ENCODE measurements at regions not wholly inside any gene's neighbourhood (a gene's known extent, or its start where the extent isn't known, plus 50 kb on each side); places are given as distances from the start of the nearest gene placed in this dataset.
"Not testable (repeated sequence)": the region's sequence is repeated elsewhere in the genome, so short reads cannot be mapped to it uniquely, and the experiment has no call there.

DNA sequence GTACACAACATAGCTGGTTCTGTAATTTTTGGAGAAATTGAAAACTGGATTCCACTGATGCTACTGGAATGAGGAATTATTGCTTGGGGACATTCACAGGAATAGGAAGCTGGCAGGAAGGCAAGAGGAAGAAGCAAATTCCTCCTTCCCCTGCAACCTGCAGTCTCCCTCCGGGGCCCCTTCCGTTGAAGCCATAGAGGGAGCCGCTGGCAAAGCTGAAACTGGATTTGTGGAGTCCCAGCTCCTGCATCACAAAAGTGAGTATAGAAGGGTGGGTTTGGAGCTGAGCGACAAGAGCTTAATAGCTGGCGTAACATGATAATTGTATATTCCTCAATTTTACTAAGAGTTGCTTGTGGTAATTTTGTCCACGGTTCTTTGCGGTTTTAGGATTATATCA lies 190.8 kb downstream of the ADRA2A start:
- DNase-seq (ENCODE audit: low read depth) = no peak

DNA sequence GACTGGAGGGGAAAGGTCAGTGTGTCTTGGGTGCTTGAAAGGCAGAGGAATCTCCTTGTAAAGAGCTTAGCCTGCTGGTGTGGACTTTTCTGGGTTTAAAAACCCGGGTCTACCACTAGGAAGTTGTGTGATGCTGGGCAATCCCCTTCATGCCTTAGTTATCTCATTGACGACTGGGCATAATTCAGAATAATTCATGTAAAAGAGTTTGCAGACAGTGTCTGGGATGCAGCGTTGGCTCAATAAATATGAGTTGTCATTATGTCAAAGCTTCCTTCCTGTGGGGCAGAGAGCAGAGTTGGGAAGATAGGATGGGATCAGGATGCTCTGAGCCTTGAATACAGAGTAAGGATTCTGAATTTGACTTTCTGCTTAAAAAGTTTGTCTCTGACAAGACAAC lies 196.4 kb downstream of the ADRA2A start:
- no peak for DNase-seq (ENCODE audit: low read depth)

DNA sequence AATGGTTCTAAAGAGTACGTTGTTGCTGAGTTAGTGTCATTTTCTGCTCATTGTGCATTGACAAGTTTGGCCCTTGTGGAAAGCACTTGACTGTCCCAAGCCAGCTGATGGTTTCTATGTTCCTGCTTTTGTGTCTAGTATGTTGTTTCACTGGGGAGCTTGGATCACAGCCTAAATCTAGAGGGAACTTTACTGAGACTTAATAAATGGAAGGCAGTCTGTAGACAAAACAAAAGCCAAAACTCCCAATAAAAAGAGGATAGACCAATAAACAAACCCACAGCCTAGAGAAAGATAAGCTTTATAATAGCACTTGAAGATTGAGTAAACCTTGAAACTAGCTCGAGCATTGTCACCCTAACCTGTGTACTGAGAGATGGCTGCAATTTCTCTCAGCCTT lies 196.8 kb downstream of the ADRA2A start:
- no peak for DNase-seq (ENCODE audit: low read depth)

DNA sequence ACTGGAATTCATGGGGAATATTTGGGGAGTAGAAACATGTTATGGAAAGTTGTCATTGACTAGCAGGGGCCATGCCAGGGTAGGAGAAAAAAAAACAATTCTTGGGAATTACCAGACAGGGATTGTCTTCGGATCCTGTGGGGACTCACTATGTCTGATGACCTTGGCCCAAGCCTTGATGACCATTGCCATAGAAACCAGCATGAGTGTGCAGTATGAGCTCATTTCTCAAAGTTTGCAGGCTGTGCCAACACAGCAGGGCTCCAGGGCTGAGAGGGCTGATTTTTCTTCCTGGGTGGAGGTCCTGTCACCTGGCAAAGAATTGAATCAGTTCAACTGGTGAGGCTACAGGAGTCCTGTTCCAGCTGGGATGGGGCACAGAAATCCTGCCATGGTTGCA lies 198.3 kb downstream of the ADRA2A start:
- no peak for DNase-seq (ENCODE audit: low read depth)

DNA sequence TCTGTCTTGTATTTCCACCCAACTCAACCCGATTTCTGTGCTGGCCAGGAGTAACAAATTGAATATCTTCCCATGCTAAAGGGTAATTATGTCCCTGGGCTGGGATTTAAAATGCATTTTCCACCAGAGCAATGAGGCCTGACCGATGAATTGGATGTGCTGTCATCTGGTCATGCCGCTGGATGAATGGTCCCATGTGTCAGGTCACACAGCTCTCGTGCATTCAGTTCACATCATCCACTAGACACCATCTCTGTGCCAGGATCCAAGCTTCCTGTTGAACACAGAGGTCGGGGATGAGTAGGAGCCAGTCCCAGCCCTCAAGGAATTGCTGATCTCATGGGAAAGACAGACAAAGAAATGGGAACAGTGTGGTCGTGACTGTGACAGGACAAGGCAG lies 200.8 kb downstream of the ADRA2A start:
- DNase-seq (ENCODE audit: low read depth) = no peak

DNA sequence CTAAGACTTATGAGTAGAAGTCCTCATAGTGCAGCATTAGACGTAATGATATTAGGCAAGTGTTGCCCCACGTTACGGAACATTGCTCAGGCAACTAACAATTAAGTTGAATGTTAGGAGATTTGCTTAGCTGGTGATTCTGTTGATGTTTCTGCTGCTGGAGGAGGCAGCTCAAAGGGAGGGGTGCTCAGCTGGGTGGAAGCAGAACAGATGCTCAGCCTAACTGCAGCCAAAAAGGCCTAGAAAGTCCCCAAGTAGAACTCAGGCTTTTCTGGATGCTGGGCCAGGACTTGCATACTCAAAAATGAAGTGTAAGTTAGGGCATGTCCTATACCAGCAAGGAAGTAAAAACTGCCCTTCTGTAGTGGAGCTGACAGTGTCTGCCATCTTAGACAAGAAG lies 201.4 kb downstream of the ADRA2A start:
- no peak for DNase-seq (ENCODE audit: low read depth)

DNA sequence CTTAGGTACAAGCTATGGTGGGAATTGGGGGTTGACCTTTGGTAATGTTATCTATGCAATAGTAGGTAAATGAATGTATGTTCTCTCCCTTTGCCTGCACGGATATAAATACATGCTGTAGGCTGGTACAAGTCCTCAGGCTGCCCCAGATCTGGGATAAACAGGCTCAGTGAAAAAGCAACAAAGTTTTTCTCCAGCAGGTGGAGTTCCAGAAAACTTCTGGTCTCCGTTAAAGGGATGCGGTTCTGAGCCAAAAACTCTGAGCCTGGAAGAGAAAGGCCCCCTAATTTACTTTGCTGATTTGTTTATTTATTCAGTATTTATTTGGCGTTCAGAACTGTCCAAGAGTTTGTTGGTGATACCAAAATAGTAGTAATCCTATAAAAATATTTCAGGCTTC lies 204.7 kb downstream of the ADRA2A start:
- DNase-seq (ENCODE audit: low read depth) = no peak

DNA sequence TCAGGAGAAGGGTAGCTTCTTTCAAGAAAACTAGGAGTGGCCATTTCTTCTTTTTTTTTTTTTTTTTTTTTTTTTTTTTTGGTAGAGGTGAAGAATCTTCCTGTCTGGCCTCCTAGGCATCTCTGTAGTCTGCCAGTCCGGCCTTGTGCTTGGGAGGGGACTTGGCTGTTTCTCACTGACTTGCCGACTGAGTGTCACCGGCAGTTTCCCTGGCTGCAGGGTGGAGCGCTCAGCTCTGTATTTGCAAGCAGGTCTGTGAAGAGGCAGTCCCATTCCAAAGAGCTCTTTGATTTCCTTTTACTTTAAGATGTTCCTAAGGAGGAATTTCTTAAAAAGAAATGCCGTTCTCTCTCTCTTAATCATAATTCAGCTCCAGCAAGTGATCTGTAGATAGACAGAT lies 212.6 kb downstream of the ADRA2A start:
- no peak for DNase-seq (ENCODE audit: low read depth)

DNA sequence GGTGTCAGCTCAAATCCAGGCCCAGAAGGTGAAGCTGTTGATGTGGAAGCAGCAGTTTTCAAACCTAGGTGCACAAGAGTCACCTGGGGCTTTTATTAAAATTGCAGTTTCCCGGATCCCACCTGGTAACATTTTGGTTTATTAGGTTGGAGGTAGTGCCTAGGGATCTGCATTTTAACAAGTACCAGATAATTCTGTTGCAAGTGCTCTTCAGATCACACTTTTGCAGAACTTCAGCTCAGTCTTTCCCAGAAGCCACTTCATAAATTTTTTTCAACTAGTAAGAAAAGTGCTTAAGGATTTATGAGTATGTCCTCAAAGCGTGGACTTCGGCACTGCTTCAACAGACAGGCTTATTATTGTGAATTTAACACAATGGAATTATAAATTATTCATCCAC lies 213.8 kb downstream of the ADRA2A start:
- DNase-seq (ENCODE audit: low read depth) = no peak

DNA sequence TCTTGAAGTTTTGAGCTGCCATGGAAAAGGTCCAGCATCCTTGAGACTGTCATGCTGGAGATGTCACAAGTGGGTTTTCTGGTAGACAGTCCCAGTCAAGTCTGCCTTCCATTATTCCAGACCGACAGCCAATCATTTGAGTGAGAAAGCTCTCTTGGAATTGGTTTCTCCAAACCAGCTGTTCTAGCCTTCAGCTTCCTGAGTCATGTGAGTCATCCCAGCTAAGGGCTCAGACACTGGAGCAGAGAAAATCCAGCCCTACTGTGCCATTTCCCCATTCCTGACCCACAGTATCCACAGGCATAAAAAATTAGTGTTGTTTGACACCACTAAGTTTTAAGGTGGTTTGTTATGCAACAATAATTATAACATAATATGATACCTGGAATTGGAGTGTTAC lies 219.0 kb downstream of the ADRA2A start:
- no peak for DNase-seq (ENCODE audit: low read depth)

DNA sequence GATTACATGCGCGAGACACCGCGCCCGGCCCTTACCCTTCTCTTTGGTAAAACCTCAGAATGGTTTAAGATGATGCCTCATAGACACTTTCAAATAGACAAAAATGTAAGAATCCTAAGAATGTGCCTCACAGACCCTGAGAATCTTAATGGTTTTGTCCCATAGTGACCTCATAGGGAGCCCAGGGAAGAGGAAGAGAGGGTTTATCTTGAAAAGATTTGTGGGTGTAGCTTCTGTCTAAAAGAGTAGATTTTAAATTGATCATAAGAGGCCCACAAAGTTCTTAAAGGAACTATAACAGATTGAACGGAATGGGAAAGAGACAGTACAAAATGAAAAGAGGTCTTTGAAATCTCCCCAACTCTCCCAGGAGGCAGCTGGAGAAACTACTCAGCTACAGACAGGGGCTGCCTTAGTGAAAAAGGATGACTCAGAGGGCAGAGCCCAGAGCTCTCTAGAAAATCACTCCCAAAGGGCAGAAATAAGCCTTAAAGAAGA lies 220.6 kb downstream of the ADRA2A start:
- no peak for DNase-seq (ENCODE audit: low read depth)

DNA sequence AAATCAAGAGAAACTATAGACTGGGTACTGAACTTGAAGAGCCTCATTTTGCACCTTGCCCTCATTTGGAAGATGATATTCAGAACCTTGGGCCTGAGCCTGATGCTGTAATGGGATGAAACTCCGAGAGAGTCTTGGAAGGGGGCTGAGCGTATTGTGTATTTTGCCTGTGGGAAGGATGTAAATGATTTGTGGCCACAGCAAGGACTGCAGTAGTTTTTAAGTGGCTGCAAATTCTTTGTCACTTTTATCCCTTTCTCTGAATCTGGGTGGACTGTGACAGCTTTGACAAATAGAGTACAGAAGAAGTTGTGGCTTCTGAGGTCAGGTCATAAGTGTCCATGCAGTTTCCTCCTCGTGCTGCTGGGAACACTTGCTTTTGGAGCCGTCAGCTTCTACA lies 221.2 kb downstream of the ADRA2A start:
- DNase-seq (ENCODE audit: low read depth) = no peak

DNA sequence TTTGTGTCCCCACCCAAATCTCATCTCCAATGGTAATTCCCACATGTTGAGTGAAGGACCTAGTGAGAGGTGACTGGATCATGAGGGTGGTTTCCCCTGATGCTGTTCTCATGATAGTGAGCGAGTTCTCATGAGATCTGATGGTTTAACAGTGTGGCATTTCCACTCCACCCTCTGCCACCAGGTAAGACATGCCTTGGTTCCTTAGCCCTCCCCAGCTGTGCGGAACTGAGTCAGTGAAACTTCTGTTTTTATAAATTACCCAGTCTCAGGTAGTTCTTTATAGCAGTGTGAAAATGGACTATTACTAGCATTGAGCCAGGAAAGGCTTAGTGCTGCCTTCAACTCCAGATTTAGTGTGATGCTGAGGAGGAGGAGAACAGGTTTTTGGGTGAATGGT lies 222.2 kb downstream of the ADRA2A start:
- no peak for DNase-seq (ENCODE audit: low read depth)

DNA sequence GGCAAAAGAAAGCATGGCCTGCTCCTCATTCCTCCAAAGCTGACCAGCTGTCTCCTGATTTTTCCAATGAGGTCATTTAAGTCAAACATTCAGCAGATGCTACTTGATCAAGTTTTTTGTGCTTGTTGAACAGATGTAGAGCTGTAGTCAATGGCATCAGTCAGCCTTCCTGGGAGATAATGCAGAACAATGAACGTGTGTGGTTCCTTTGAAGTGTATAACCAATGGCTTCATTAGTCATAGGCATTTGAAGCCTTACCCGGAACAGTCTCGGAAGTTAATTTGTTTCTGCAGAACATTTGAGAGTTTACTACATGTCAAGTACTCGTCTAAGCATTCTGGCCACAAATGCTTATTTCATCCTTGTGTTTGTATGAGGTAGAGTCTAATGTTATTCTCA lies 227.1 kb downstream of the ADRA2A start:
- no peak for DNase-seq (ENCODE audit: low read depth)

DNA sequence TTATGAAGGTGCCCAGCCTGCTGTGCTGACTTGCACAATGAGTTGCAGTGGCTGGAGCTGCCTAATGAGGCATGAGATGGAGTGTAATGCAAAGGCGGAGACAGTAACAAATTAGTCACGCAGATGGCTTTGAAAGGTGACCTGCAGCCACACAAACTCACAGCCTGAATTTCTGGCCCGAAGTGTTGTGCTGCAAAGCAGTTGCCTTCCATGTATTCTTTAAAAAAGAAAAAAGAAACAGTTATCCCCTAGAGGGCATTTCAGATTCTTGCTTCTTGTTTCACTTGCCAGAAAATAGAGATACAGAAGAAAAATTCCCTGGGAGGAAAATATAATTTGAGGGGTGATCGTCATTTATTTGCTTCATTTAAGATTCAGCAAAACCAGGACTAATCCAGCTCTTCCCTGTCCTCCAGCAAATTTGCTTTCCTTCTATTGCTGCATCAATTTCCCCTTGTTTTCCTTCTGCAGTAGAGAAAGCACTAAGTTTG lies 239.9 kb downstream of the ADRA2A start:
- DNase-seq (ENCODE audit: low read depth) = no peak

DNA sequence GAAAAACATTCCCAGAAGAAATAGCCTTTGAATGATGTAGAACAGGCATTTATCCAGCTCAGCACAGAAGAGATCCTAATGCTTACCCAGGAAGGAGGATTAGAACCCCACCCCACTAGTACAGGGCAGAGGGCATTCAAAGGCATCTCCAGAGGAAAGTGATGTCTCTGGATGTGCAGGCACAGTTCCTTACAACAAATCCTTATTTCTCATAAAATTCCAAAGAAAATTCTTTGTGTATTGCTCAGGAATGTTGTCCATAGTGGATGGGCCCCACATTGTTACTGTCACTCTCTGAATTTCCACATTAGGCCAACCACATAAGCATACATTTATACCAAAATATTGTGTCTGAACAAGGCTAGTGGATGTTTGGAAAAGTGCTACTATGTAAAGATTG lies 243.0 kb downstream of the ADRA2A start:
- DNase-seq (ENCODE audit: low read depth) = no peak

DNA sequence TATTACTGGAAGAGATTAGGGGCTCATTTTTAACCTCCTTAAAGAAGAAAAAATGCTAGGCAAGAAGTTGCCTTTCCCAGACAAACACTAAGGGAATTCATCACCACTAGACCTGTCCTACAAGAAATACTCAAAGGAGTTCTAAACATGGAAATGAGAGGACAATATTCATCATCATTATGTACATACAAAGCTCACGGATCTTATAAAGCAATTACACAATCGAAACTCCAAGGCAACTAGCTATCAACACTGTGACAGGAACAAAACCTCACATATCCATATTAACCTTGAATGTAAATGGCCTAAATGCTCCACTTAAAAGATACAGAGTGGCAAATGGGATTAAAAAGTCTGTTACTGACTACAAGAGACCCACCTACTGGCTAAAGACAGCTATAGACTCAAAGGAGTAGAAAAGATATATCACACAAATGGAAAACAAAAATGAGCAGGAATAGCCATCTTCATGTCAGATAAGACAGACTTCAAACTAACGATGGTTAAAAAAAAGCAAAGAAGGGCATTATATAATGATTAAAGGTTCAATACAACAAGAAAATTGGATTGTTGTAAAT lies 246.6 kb downstream of the ADRA2A start:
- DNase-seq (ENCODE audit: low read depth) = no peak

DNA sequence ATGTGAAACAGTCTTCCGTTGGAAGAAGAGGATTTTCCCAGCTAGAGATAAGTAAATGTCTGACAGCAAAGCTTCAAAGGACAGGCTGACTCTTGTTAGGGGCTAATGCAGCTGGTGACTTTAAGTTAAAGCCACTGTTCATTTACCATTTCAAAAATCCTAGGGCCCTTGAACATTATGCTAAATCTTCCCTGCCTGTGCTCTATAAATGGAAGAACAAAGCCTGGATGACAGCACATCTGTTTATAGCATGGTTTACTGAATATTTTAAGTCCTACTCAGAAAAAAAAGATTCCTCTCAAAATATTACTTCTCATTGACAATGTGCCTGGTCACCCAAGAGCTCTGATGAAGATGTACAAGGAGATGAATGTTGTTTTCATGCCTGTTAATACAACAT lies 255.3 kb downstream of the ADRA2A start:
- DNase-seq (ENCODE audit: low read depth) = not testable (repeated sequence)

DNA sequence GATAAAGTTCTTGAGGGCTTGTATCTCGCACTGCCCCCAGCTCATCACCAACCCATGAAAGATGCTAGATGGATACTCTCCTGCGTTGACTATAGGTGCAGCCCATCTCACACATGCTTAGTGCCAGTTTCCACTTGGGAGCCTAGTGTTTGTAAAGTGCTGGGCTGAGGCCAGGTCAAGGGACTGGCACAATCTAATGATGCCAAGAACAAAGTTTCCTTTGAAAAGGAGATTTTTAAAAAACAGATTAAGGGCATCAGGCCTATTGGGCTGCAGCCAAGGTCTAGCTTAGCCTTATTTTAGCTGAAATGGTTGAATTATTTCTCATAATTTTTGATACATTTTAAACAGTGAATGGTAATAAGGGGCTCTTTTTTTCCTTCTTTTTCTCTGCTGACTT lies 259.0 kb downstream of the ADRA2A start:
- DNase-seq (ENCODE audit: low read depth) = no peak

DNA sequence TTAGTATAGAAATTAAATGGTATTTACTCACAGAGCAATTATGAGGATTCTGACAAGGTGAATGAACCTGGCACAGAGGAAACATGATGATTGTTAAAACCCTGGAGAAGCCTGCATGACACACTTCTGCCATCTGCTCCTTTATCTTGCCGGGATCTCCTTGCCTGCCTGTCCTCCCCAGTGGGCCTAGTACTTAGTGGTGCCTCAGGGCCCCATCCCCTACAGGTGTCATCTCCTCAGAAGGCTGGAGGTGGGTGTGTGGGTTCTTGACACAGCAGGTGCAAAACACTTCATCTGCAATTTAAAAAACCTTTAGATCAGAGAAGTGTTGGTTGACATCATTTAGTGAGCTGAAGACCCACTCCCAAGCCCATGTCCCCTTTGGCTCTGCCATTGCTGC lies 261.2 kb downstream of the ADRA2A start:
- no peak for DNase-seq (ENCODE audit: low read depth)

DNA sequence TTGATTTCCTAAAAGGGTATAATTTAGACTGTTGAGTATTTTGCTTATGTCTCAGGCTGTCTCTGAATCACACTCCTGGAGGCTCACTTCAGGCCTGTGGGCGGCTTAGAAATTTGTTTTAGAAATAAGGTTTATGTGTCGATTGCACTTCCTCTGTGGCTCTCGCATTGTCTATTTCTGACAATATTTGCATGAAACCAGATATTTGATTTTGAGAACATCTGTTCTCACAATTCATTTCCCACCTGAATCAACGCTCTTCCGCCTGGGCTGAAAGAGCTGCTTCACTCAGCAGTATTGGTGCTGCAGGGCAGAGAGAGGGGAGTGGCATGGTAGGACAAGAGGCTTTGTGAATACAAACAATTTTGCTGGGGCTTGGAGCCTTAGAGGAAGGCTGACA lies 262.0 kb downstream of the ADRA2A start:
- DNase-seq (ENCODE audit: low read depth) = no peak

DNA sequence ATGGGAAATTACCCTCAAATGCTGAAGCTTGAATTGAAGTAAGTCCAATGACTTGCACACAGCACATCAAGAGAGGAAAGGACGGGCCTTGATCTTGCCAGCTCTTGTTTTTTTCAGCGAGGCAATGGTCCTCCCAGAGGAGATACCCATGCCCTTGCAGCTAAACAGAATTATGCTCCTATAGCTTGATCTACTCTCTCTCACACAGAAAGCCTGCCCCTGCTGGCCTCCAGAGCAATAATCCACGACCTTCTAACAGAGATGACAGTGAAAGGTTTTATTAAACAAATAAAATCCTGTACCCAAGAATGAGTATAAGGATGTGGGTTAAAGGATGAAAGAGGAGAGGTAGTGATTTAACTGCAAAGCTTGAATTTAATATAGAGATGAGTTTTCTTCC lies 268.0 kb downstream of the ADRA2A start:
- DNase-seq (ENCODE audit: low read depth) = no peak

DNA sequence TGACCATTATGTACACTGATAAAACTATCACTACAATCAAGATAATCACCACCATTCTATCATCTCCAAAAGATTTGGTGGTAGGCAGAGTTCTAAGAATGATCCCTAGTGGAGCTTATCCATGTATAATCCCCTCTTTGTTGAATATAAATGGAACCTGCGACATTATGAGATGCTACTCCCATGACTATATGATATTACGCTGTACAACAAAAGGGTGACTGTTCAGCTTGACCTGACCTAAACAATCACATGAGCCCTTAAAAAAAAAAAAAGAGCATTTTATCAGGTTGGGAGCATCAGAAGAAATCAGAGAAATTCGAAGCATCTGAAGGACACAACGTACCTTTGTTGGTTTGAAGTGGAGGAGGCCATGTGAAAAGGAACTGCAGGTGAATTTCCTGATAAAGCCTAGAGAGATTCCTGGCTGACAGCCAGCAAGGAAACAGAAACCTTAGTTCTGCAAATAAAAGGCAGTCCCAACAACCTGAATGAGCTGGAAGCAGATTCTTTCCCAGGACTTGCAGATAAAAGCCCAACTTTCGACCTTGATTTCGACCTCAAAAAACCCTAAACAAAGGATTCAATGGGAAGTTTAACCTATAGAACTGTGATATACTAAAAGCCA lies 270.7 kb downstream of the ADRA2A start:
- DNase-seq (ENCODE audit: low read depth) = no peak

DNA sequence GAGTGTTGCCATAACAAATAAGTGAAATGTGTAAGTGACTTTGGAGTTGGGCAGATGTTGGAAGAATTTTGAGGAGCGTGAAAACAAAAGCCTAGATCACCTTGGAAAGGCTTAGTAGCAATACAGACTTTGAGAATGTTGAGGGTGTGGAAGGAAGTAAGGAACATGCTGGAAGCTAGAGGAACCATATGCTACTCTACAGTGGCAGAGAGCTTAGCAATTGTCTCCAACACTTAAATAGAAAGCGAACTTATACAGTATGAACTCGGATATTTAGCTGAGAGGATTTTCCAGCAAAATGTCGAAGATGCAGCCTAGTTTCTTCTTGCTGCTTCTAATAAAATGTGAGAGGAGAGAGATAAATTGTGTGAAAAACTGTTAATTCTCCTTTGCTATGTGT lies 271.2 kb downstream of the ADRA2A start:
- DNase-seq (ENCODE audit: low read depth) = no peak

Data from non-pigmented ciliary epithelial cell (primary cell).